CD14-positive monocyte (primary cell): ENCODE measurements at regions not wholly inside any gene's neighbourhood (a gene's known extent, or its start where the extent isn't known, plus 50 kb on each side); places are given as distances from the start of the nearest gene placed in this dataset.

Experiments used
- DNase-seq, 3 donors: peaks; one replicate each; pipeline ENCODE4 v3.0.0-alpha.2; 2011 to 2022
- H2AFZ ChIP-seq: 2 replicates; pipeline ENCODE4 v1.6.0; 2012; ENCODE audit warnings: mild to moderate bottlenecking, low read depth, low read length, inconsistent platforms; ENCODE audit not compliant: insufficient read depth, poor library complexity, severe bottlenecking
- H3K27ac ChIP-seq, 2 donors: 1 replicate in 1 of 2; 2 replicates in 1 of 2; pipeline ENCODE4 v1.5.1; 2012 to 2013; ENCODE audit warnings: low read length in 2 of 2, control low read depth in 1 of 2, inconsistent platforms in 1 of 2, low read depth in 1 of 2, mild to moderate bottlenecking in 1 of 2
- H3K27me3 ChIP-seq, 2 donors: one replicate each; pipeline versions ENCODE4 v1.6.0 to v1.6.1; 2011 to 2013; ENCODE audit warnings: low read length in 2 of 2; ENCODE audit not compliant: control insufficient read depth in 2 of 2, insufficient read depth in 2 of 2
- H3K36me3 ChIP-seq, 2 donors: replicated peaks in 1 of 2; 1 replicate in 1 of 2; 2 replicates in 1 of 2; pipeline versions ENCODE4 v1.5.1 to v1.6.1; 2012 to 2013; ENCODE audit warnings: low read length in 2 of 2, control low read depth in 1 of 2, inconsistent platforms in 1 of 2, mild to moderate bottlenecking in 1 of 2; ENCODE audit not compliant: insufficient read depth in 2 of 2, control insufficient read depth in 1 of 2
- H3K4me1 ChIP-seq, 2 donors: 1 replicate in 1 of 2; 2 replicates in 1 of 2; pipeline versions ENCODE4 v1.5.1 to v1.6.1; 2012 to 2013; ENCODE audit warnings: low read length in 2 of 2, control low read depth in 1 of 2, inconsistent platforms in 1 of 2, mild to moderate bottlenecking in 1 of 2, moderate library complexity in 1 of 2; ENCODE audit not compliant: insufficient read depth in 2 of 2, control insufficient read depth in 1 of 2
- H3K4me2 ChIP-seq: replicated peaks from 2 replicates; pipeline ENCODE3; 2012; ENCODE audit warnings: low read length, moderate library complexity, mild to moderate bottlenecking; ENCODE audit not compliant: poor library complexity, severe bottlenecking; ENCODE audit errors: extremely low read depth
- H3K4me3 ChIP-seq, 3 experiments: fragments of 200-600 bp in 1 of 3; sonication (generic) in 1 of 3; replicated peaks in 1 of 3; 1 replicate in 2 of 3; 2 replicates in 1 of 3; pipeline ENCODE4 v1.5.1; 2011 to 2013; ENCODE audit warnings: low read length in 3 of 3, mild to moderate bottlenecking in 3 of 3, control low read depth in 2 of 3, low read depth in 2 of 3, inconsistent platforms in 1 of 3, moderate library complexity in 1 of 3
- H3K79me2 ChIP-seq: 2 replicates; pipeline ENCODE4 v1.6.0; 2012; ENCODE audit warnings: mild to moderate bottlenecking, control low read depth, inconsistent platforms, low read length, moderate library complexity; ENCODE audit not compliant: insufficient read depth
- H3K9ac ChIP-seq: 2 replicates; pipeline ENCODE4 v1.6.0; 2017; ENCODE audit warnings: low read length, mild to moderate bottlenecking; ENCODE audit not compliant: insufficient read depth, poor library complexity, severe bottlenecking
- H3K9me3 ChIP-seq, 2 donors: replicated peaks in 1 of 2; 1 replicate in 1 of 2; 2 replicates in 1 of 2; pipeline versions ENCODE4 v1.5.1 to v1.6.1; 2012 to 2013; ENCODE audit warnings: low read length in 2 of 2, control low read depth in 1 of 2; ENCODE audit not compliant: control insufficient read depth in 1 of 2, insufficient read depth in 1 of 2
- H4K20me1 ChIP-seq: 2 replicates; pipeline ENCODE4 v1.6.0; 2012; ENCODE audit warnings: mild to moderate bottlenecking, low read length, control low read depth, moderate library complexity; ENCODE audit not compliant: insufficient read depth
- H3K27ac Mint-ChIP-seq, 7 donors: one replicate each; pipeline ENCODE4 v1.8.0; 2020; ENCODE audit warnings: mild to moderate bottlenecking in 7 of 7, mixed read lengths in 7 of 7, moderate library complexity in 6 of 7, inconsistent platforms in 2 of 7
- H3K27me3 Mint-ChIP-seq, 3 donors: one replicate each; pipeline ENCODE4 v1.8.0; 2021 to 2022; ENCODE audit warnings: low read depth in 3 of 3, mild to moderate bottlenecking in 3 of 3, mixed read lengths in 3 of 3, moderate library complexity in 3 of 3, inconsistent platforms in 1 of 3
- H3K36me3 Mint-ChIP-seq, 2 donors: one replicate each; pipeline ENCODE4 v1.8.0; 2020; ENCODE audit warnings: mixed read lengths in 2 of 2, inconsistent platforms in 1 of 2, mild to moderate bottlenecking in 1 of 2
- H3K4me1 Mint-ChIP-seq: one replicate; pipeline ENCODE4 v1.8.0; 2020; ENCODE audit warnings: mild to moderate bottlenecking, mixed read lengths
- H3K4me3 Mint-ChIP-seq, 2 donors: one replicate each; pipeline ENCODE4 v1.8.0; 2020; ENCODE audit warnings: mild to moderate bottlenecking in 2 of 2, mixed read lengths in 2 of 2, moderate library complexity in 1 of 2
- H3K9me3 Mint-ChIP-seq, 7 donors: one replicate each; pipeline ENCODE4 v1.8.0; 2020 to 2022; ENCODE audit warnings: mixed read lengths in 7 of 7, mild to moderate bottlenecking in 6 of 7, moderate library complexity in 6 of 7, inconsistent platforms in 2 of 7
- WGBS: methylation state at CpG from one replicate; pipeline ENCODE4 v1.1.5; 2013; ENCODE audit warnings: missing lambda C conversion rate; ENCODE audit not compliant: insufficient coverage; 5-methylcytosine and 5-hydroxymethylcytosine counted together
- intact Hi-C, 2 donors: fragments of 100-400 bp; cut with micrococcal nuclease; formaldehyde crosslinking; loops; one replicate each; pipeline versions ENCODE4 v1.15.0 to v1.15.1; 2023
- TF ChIP-seq, protein P1 (sequence below): fragments of 200-600 bp; IDR thresholded peaks from one replicate; pipeline ENCODE4 v1.8.0; 2022; ENCODE audit warnings: antibody characterized with exemption, mild to moderate bottlenecking

DNA sequence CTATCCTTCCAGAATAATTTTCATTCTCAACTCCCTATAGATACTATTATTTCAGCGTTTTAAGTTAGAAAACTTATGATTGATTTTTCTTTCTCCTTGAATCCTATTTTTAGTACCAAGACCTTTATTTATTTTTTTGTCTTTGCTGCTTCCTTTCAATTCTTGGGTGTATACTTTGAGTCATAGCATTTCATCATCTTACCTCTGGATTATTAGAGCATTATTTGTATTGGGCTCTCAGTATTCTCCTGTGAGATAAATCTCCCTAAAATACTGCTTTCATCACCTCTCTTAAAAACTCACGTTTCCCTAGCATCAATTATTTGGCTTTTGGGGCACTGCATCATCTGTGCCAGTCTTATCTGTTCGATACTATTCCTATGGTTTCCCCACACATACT is 222.8 kb downstream of the POSTN start:
- Histone ChIP-seq H3K4me2 (no peak overlapping the region), H3K9me3 (peaks cover 3 to 5% of the 10 kb centered on the region in 2 donors), H3K9ac (no peak overlapping the region), H3K4me1 (no peaks in the 10 kb centered on the region), H3K27ac (no peak overlapping the region), H3K4me3 (no peak overlapping the region), H3K36me3 (no peaks in the 10 kb centered on the region), H2AFZ (no peak overlapping the region), H4K20me1 (no peaks in the 10 kb centered on the region), H3K27me3 (no peaks in the 10 kb centered on the region), H3K79me2 (no peaks in the 10 kb centered on the region)
- WGBS: 85% methylated on average over 2 of the region's 3 CpGs
- H3K4me1 Mint-ChIP-seq: no peaks in the 10 kb centered on the region
- no peak for DNase-seq
- no peak overlapping the region for H3K4me3 Mint-ChIP-seq
- H3K9me3 Mint-ChIP-seq: peaks cover 0 to 2% (median 0%) of the 10 kb centered on the region in 7 donors
- no peaks in the 10 kb centered on the region for H3K27me3 Mint-ChIP-seq
- TF ChIP-seq, protein P1, sequence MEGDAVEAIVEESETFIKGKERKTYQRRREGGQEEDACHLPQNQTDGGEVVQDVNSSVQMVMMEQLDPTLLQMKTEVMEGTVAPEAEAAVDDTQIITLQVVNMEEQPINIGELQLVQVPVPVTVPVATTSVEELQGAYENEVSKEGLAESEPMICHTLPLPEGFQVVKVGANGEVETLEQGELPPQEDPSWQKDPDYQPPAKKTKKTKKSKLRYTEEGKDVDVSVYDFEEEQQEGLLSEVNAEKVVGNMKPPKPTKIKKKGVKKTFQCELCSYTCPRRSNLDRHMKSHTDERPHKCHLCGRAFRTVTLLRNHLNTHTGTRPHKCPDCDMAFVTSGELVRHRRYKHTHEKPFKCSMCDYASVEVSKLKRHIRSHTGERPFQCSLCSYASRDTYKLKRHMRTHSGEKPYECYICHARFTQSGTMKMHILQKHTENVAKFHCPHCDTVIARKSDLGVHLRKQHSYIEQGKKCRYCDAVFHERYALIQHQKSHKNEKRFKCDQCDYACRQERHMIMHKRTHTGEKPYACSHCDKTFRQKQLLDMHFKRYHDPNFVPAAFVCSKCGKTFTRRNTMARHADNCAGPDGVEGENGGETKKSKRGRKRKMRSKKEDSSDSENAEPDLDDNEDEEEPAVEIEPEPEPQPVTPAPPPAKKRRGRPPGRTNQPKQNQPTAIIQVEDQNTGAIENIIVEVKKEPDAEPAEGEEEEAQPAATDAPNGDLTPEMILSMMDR: no peak
- H3K27ac Mint-ChIP-seq: no peak overlapping the region
- intact Hi-C loops: no loop called here
- H3K36me3 Mint-ChIP-seq: no peaks in the 10 kb centered on the region

- no peaks in the 10 kb centered on the region for H3K4me1 Mint-ChIP-seq
- Histone ChIP-seq H4K20me1 (no peaks in the 10 kb centered on the region), H3K4me3 (no peak overlapping the region), H3K4me1 (no peaks in the 10 kb centered on the region), H3K79me2 (no peaks in the 10 kb centered on the region), H3K27me3 (no peaks in the 10 kb centered on the region), H3K9me3 (peaks cover 3 to 5% of the 10 kb centered on the region in 2 donors), H3K9ac (no peak overlapping the region), H2AFZ (no peak overlapping the region), H3K27ac (no peak overlapping the region), H3K36me3 (no peaks in the 10 kb centered on the region), H3K4me2 (no peak overlapping the region)
- H3K9me3 Mint-ChIP-seq: no peaks in the 10 kb centered on the region
- DNase-seq: no peak
- TF ChIP-seq, protein P1: no peak
- H3K36me3 Mint-ChIP-seq: no peaks in the 10 kb centered on the region
- WGBS: no CpG with 5 or more reads among the region's 1 CpG
- no peaks in the 10 kb centered on the region for H3K27me3 Mint-ChIP-seq
- no peak overlapping the region for H3K4me3 Mint-ChIP-seq
- intact Hi-C loops: no loop called here
- H3K27ac Mint-ChIP-seq: no peak overlapping the region
These were observed 223.5 kb downstream of the POSTN start for GRCh38 chr13:37375071-37375470.
